ENCODE measurements at regions not wholly inside any gene's neighbourhood (a gene's known extent, or its start where the extent isn't known, plus 50 kb on each side); places are given as distances from the start of the nearest gene placed in this dataset.

DNA sequence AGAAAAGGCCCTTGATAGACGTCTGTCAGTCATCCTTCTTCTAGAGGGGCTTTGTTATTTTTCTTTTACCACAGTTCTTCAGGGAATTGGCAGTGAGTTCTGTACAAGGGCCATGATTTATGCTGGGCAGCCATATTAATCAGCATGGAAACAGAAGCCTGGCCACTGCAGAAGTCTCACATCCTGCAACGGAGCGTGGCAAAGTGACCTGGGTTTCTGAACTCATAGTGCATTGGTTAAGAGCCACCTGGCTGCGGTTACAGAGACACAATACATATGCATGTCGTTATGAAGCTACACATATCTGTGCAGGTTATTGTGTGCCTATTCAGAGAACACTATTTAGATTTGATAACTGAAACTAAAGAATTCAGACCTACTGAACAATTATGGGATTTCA, 419.4 kb upstream of the CELF2 start:
- Histone ChIP-seq H3K4me1 (no peaks in the 10 kb centered on the region), H3K27ac (no peak overlapping the region), H3K36me3 (no peaks in the 10 kb centered on the region), H3K9me3 (no peaks in the 10 kb centered on the region), H3K4me3 (replicated peaks in 1 of 3) (no peak overlapping the region), H3K27me3 (no peaks in the 10 kb centered on the region)
- 51 to 60% methylated on average over 5 of the region's 5 CpGs for WGBS, 2 donors
- intact Hi-C loops (cut with DNase I): no loop called here
- no peak for DNase-seq
- TF ChIP-seq POLR2A (IDR thresholded peaks at IDR 0.05) (no peak), CTCF (IDR thresholded peaks at IDR 0.05) (no peak)

DNA sequence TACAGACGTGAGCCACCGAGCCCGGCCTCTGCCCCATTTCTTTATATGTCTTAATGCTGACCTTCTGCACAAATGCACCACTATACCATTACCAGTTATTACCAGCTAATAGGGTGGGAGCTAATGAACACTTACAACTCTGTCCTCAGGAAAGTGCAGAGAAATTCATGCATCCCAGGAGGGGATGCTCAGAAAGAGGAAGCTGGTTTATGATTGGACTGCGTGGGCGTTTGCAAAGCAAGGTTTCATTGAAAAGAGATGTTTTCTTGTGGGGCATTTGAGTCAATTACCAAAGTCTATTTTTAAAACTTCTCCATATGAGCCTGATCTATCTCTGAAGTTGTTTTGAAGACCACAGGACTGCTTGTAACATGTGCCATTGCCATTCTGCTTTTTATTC, 417.7 kb upstream of the CELF2 start:
- Histone ChIP-seq H3K9me3 (no peaks in the 10 kb centered on the region), H3K36me3 (no peaks in the 10 kb centered on the region), H3K27ac (no peak overlapping the region), H3K4me1 (no peaks in the 10 kb centered on the region), H3K27me3 (no peaks in the 10 kb centered on the region), H3K4me3 (replicated peaks in 1 of 3) (no peak overlapping the region)
- 86 to 92% methylated on average over 5 of the region's 5 CpGs for WGBS, 2 donors
- intact Hi-C loops (cut with DNase I): no loop called here
- no peak for TF ChIP-seq POLR2A (IDR thresholded peaks at IDR 0.05)
- TF ChIP-seq CTCF (IDR thresholded peaks at IDR 0.05): no peak
- DNase-seq: no peak

GRCh38 chr10:10605551-10606081, 412.1 kb upstream of the CELF2 start:
- Histone ChIP-seq H3K27ac (no peak overlapping the region), H3K4me1 (no peaks in the 10 kb centered on the region), H3K36me3 (no peaks in the 10 kb centered on the region), H3K9me3 (no peaks in the 10 kb centered on the region), H3K4me3 (replicated peaks in 1 of 3) (no peak overlapping the region), H3K27me3 (no peaks in the 10 kb centered on the region)
- intact Hi-C loops (cut with DNase I): no loop called here
- no peak for DNase-seq
- WGBS, 2 donors: 74 to 80% methylated on average over 9 of the region's 9 CpGs
- TF ChIP-seq POLR2A (IDR thresholded peaks at IDR 0.05) (no peak), CTCF (IDR thresholded peaks at IDR 0.05) (no peak)

DNA sequence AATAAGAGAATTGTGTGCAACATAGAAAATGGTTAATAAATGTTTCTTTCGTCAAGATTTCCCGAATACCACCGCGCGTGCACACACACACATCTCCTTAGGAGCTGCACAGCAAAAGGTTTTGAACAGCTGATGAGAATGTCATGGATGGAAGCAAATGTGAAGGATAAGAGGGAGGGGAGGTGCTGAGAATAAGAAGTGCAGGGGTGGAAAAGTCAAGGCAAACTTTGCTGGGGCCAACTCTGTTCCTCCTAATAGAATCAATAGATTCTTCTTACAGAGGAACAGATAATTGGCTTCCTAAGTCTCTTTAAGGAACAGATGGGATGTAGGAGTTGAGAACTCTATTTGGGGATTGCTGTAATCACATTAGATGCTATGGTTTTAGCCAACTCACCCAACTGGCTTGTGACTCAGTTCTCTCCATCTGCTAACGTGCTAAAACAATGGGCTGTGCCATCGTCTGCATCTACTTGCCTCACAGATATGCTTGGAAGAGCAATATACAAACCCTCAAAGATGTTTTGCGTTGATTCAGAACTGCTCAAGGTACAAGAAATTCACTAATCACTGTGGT, 408.2 kb upstream of the CELF2 start:
- WGBS, 2 donors: 94 to 96% methylated on average over 8 of the region's 8 CpGs
- TF ChIP-seq POLR2A (IDR thresholded peaks at IDR 0.05) (no peak), CTCF (IDR thresholded peaks at IDR 0.05) (no peak)

DNA sequence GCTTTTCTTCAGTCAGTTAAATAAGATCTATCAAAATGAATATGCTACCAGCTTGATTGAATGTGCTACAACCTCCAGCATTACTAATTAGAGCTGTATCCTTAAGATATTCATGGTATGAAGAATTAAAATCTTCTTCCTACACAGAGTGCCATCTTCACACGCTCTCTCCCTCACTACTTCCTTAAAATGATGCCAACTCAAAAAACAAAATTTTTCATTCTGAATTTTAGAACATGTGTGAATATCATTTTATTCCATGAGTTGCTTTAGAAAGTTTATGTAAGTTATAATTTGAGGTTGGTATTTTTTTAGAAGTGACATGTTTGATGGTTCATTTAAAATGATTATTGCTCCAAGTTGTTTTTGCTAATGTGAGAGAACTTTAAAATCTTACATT, 407.5 kb upstream of the CELF2 start:
- Histone ChIP-seq H3K9me3 (no peaks in the 10 kb centered on the region), H3K27me3 (no peaks in the 10 kb centered on the region), H3K4me3 (replicated peaks in 1 of 3) (no peak overlapping the region), H3K27ac (no peak overlapping the region), H3K36me3 (no peaks in the 10 kb centered on the region), H3K4me1 (no peaks in the 10 kb centered on the region)
- no peak for DNase-seq
- intact Hi-C loops (cut with DNase I): no loop called here
- no peak for TF ChIP-seq CTCF (IDR thresholded peaks at IDR 0.05)
- no peak for TF ChIP-seq POLR2A (IDR thresholded peaks at IDR 0.05)
- 82 to 91% methylated on average over 1 of the region's 1 CpG for WGBS, 2 donors

More for the DNA sequence above, 408.2 kb upstream of the CELF2 start:
- no peak for DNase-seq
- intact Hi-C loops (cut with DNase I): no loop called here
- H3K27me3 ChIP-seq: no peaks in the 10 kb centered on the region
- no peaks in the 10 kb centered on the region for H3K36me3 ChIP-seq
- H3K4me3 ChIP-seq (replicated peaks in 1 of 3): no peak overlapping the region
- no peak overlapping the region for H3K27ac ChIP-seq
- H3K9me3 ChIP-seq: no peaks in the 10 kb centered on the region
- no peaks in the 10 kb centered on the region for H3K4me1 ChIP-seq

Data from thyroid gland (tissue), 4 donors.